ENCODE measurements at regions not wholly inside any gene's neighbourhood (a gene's known extent, or its start where the extent isn't known, plus 50 kb on each side); places are given as distances from the start of the nearest gene placed in this dataset.

DNA sequence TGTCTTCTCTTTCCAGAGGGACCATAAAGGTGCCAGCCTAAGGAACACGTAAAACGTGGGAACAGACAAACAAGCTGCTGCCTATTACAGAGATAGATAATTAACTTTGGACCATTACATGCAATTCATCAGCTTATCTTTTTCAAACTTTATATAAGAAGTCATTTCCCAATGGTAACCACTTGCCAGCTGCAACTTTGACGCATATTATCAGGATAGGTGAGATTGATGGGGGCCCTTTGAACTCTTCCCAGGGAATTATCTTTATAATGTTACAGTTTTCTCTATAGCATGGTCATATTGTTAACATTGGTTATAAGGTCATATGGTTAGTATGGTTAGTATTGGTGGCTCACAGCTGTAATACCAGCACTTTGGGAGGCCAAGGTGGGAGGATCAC, 94.1 kb upstream of the BMP2K start:
- TF ChIP-seq, protein P1, sequence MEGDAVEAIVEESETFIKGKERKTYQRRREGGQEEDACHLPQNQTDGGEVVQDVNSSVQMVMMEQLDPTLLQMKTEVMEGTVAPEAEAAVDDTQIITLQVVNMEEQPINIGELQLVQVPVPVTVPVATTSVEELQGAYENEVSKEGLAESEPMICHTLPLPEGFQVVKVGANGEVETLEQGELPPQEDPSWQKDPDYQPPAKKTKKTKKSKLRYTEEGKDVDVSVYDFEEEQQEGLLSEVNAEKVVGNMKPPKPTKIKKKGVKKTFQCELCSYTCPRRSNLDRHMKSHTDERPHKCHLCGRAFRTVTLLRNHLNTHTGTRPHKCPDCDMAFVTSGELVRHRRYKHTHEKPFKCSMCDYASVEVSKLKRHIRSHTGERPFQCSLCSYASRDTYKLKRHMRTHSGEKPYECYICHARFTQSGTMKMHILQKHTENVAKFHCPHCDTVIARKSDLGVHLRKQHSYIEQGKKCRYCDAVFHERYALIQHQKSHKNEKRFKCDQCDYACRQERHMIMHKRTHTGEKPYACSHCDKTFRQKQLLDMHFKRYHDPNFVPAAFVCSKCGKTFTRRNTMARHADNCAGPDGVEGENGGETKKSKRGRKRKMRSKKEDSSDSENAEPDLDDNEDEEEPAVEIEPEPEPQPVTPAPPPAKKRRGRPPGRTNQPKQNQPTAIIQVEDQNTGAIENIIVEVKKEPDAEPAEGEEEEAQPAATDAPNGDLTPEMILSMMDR (IDR thresholded peaks at IDR 0.05; ENCODE audit: control insufficient read depth, insufficient read depth, low read depth, low read length, missing control alignments): no peak
- DNase-seq (ENCODE audit: low read depth): no peak
- H3K4me3 ChIP-seq (ENCODE audit: control insufficient read depth, low read depth, low read length): no peak overlapping the region

DNA sequence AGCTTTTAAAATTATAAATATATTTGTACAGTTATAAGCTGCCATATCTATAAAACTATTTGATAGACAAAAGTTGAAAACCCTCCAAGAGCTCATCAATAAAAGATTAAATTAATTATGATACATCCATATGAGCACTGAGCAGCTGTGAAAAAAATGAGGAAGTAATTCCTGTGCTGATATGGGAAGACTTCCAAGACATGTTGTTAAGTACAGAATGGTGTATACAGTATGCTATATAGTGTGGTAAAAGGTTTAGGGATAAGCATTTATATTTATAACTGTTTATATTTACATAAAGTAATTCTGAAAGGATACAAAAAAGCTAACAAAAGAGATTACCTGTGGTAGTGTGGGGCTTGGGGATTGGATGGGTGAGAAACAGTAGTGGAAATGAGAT, 92.8 kb upstream of the BMP2K start:
- H3K4me3 ChIP-seq (ENCODE audit: control insufficient read depth, low read depth, low read length): no peak overlapping the region
- TF ChIP-seq, protein P1 (IDR thresholded peaks at IDR 0.05; ENCODE audit: control insufficient read depth, insufficient read depth, low read depth, low read length, missing control alignments): no peak
- DNase-seq (ENCODE audit: low read depth): no peak

DNA sequence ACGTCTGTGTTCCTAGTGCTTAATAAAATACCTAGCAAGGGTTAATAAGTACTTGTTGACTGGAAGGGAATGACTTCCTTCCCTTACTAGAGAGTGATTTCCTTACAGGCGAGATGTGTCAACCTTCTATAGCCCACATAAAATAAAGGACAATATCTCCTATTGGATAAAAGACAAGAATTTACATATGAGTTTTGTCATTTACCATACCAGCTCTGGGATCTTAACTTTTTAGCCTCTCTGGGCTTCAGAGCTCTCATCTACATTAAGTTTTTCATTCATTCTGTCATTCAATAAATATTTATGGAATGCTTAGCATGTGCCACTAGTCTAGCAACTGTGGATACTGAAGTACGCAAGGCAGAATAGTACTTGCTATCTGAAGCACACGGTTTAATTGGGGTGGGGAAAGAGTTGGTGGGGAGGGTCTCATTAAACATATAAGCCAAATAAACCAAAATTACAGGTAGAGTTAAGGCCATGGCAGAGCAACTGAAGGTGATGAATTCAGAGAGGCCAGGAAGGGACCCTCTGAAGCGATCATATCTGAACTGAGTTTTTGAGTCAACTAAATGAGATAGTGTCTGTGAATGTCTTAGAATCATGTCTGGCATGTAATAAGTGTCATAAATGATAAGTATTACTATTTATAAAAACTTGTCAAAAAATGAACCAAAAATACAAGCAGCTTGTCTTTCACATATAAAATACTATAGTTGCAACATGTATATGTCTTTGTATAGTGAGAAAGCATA, 91.6 kb upstream of the BMP2K start:
- TF ChIP-seq, protein P1 (IDR thresholded peaks at IDR 0.05; ENCODE audit: control insufficient read depth, insufficient read depth, low read depth, low read length, missing control alignments): no peak
- no peak for DNase-seq (ENCODE audit: low read depth)

DNA sequence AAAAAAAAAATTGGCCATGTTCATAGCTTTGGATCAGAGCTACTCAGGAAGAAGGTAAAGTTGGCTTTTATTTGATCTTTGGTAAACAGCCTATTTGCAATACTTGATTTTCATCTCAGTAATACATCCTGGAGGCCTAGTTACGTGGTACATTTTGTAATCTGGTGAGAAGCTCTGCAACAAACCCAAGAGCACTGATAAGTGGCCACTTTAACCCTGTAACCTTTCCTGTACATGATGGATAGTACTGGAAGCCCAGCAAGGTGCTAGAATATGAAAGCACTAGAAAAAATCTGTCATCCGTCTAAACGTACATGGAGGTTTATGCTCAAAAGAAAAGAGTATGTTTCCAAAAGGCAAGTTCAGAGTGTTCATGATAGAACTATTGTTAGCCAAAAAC, 88.3 kb upstream of the BMP2K start:
- TF ChIP-seq, protein P1 (IDR thresholded peaks at IDR 0.05; ENCODE audit: control insufficient read depth, insufficient read depth, low read depth, low read length, missing control alignments): no peak
- H3K4me3 ChIP-seq (ENCODE audit: control insufficient read depth, low read depth, low read length): no peak overlapping the region
- no peak for DNase-seq (ENCODE audit: low read depth)

More for the DNA sequence above, 91.6 kb upstream of the BMP2K start:
- H3K4me3 ChIP-seq (ENCODE audit: control insufficient read depth, low read depth, low read length): no peak overlapping the region

DNA sequence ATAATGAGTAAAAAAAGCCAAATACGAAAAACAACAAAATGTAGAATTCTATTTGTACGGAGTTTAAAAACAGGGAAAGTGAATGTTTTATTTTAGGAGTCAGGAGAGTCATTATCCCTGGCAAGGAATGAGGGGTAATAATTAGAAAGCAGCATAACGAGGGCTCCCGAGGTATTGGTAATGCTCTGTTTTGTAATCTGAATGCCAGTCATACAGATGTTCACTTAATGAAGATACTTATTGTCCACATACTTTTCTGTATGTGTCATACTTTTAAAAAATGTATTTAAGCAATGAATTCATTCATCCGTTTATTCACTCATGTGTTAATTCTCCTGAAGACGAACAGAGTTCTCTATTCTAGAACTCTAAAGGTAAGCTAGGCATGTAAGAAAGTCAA, 87.8 kb upstream of the BMP2K start:
- H3K4me3 ChIP-seq (ENCODE audit: control insufficient read depth, low read depth, low read length): no peak overlapping the region
- DNase-seq (ENCODE audit: low read depth): no peak
- TF ChIP-seq, protein P1 (IDR thresholded peaks at IDR 0.05; ENCODE audit: control insufficient read depth, insufficient read depth, low read depth, low read length, missing control alignments): no peak

DNA sequence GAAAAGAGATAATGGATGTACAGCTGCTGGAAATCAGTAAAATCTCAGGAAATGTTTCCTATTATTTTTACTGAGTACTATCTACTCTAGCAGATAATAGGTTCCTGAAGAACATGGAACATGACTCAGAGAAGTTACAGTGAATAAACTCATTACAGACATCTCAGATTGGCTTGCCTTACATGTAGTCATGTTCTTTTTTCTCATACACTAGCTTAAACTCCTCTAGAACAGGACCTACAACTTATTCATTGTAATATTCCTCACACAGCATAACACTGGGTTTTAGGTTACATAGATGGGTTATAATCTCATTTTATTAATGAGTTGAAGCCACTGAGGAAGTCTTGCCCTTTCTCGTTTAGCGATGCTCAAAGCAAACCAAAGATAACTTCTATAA, 86.9 kb upstream of the BMP2K start:
- TF ChIP-seq, protein P1 (IDR thresholded peaks at IDR 0.05; ENCODE audit: control insufficient read depth, insufficient read depth, low read depth, low read length, missing control alignments): no peak
- no peak overlapping the region for H3K4me3 ChIP-seq (ENCODE audit: control insufficient read depth, low read depth, low read length)
- no peak for DNase-seq (ENCODE audit: low read depth)

Data from AG09309 (cell line).